Left ventricle myocardium superior (tissue), 1 donor: ENCODE measurements at regions not wholly inside any gene's neighbourhood (a gene's known extent, or its start where the extent isn't known, plus 50 kb on each side); places are given as distances from the start of the nearest gene placed in this dataset.

ENCODE experiments used
- ATAC-seq: fragments of 200-7000 bp; cut with Tn5 transposase; one replicate; pipeline ENCODE4 v1.9.1; 2020; ENCODE audit warnings: mild to moderate bottlenecking, moderate library complexity
- DNase-seq: peaks from one replicate; pipeline ENCODE4 v3.0.0-alpha.2; 2020
- intact Hi-C: fragments of 100-400 bp; cut with micrococcal nuclease; formaldehyde crosslinking; loops from one replicate; pipeline ENCODE4 v1.11.0; 2022
- donor health status: DM: no; HTN: yes; CAD: no; lungs with severe emphysema.

DNA sequence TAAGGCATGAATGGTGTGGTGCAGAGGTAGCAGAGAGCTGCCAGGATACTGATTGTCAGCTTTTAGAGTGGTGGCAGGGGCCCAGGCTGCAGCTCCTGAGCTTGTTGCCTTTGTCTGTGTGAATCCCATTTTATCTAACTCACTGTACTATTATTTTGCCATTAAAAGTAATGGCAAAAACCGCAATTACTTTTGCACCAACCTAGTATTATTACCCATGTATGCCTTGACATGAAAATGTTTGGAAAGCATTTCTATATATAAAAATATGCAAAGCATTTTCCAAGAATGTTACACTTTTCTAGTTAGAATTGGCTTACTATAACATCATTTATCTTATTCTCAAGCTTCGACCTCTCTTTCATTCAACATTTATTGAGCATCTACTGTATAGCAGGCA, 308.1 kb upstream of the MYOCD start:
- DNase-seq = no peak
- intact Hi-C loops = no loop called here
- no peak for ATAC-seq

GRCh38 chr17:12358477-12358876, 307.2 kb upstream of the MYOCD start:
- intact Hi-C loops = no loop called here
- DNase-seq (no peak), ATAC-seq (no peak)

DNA sequence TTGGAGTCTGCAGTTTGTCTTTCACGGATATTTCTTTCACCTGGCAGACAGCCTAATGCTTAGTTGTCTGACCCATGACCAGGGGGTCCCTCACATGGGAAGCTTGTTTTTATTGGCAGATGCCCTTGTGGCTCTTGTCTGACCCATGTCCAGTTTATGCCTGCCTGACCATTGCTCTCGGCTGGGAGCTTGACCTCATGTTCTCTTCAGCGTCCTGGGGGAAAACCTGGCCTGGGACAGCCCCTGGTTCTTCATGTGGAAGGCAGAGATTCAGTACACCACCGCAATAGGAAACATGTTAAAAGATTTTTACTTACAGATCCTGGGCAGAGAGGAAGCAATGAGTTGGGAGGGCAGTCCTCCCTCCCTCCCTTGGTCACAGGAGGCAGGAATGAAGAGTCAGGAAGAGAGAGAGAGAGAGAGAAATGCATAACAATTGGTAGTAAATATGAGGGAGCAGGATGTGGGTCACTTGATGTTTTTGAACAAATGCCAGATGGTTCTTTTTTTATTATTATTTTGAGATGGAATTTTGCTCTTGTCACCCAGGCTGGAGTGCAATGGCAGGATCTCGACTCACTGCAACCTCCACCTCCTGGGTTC, 302.7 kb upstream of the MYOCD start:
- DNase-seq (peak; percentile 35), ATAC-seq (peak; percentile 38)
- intact Hi-C loops = no loop called here

DNA sequence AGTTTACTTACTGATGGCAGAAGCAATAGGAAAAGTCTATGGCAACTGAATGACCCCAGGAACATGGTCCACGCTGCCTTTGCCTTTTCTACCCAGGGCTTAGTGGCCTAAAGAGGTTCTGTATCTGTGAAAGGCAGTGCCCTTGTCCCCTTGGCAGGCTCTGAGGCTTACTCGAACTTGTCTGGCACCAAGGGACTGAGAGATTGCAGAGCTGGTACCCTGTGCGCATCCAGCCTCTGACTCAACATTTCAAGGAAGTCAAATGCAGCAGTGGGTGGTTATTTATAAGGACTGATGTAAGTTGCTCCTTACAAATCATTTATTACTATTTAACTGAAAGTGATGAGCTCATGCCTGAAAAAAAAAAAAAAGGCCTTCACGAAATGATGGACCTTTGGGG, 299.9 kb upstream of the MYOCD start:
- no peak for DNase-seq
- intact Hi-C loops = no loop called here
- ATAC-seq = peak; percentile 83

DNA sequence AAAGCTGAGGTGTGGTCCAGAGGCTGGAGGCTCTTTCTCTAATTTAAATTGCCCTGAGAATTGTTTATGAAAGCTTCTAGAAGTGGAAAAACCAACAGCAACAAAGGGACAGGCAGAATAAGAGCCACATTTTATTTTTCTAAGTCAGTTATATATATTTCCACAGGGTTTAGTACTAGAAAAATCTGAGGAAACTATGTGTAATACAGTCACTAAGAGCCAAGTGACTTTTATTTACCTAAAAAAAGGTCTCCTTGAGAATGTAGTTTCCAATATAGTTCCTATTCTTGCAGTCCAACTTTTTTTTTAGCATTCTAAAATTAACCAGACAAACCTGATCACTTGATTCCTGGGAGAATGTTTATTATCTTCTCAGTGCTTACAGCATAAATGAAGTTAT, 296.6 kb upstream of the MYOCD start:
- no peak for DNase-seq
- intact Hi-C loops = no loop called here
- ATAC-seq = no peak

- DNase-seq (no peak), ATAC-seq (no peak)
- intact Hi-C loops = no loop called here
Measured at GRCh38 chr17:12376276-12376675, 289.4 kb upstream of the MYOCD start.

GRCh38 chr17:12386225-12386624, 279.5 kb upstream of the MYOCD start:
- intact Hi-C loops = no loop called here
- DNase-seq = no peak
- ATAC-seq = no peak

DNA sequence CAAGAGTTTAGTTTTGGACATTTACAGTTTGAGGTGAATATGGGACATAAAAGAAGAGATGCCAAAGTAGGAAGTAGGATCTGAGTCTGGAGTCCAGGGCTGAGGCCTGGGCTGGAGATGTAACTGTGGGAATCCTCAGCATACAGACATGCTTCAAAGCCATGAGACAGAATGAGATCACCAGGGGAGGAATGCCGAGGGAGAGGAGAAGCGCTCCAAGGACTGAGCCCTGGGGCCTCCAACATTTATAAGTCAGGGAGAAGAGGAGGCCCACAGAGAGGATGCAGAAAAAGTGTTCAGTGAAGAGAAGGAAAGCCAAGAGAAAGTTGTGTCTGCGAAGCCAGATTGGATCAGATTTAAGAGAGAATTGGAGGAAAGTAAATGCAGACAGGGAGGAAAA, 277.5 kb upstream of the MYOCD start:
- DNase-seq (no peak), ATAC-seq (no peak)
- intact Hi-C loops = no loop called here

GRCh38 chr17:12389421-12389820, 276.3 kb upstream of the MYOCD start:
- intact Hi-C loops = no loop called here
- ATAC-seq = no peak
- DNase-seq = no peak

- intact Hi-C loops = no loop called here
- no peak for ATAC-seq
- DNase-seq = no peak
Measured at GRCh38 chr17:12390631-12391030, 275.1 kb upstream of the MYOCD start.

DNA sequence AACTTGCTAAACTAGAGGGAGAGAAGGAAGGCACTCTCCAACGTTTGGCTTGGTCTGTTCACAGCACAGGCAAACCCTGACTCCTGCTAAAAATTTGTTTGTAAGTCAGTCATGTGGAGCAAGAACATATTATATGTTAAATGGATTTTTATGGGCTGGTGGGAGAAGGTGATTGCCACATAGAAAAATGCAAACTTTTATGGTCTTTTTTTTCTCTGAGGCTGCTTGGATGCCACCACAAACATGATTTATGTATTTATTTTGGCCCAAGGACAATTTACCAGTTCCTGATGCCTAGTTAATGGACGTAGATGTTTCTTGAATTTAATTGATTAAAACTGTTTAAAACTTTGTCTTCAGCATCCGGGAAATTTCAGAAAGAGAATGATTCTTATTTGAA, 274.2 kb upstream of the MYOCD start:
- ATAC-seq = no peak
- intact Hi-C loops = no loop called here
- no peak for DNase-seq

DNA sequence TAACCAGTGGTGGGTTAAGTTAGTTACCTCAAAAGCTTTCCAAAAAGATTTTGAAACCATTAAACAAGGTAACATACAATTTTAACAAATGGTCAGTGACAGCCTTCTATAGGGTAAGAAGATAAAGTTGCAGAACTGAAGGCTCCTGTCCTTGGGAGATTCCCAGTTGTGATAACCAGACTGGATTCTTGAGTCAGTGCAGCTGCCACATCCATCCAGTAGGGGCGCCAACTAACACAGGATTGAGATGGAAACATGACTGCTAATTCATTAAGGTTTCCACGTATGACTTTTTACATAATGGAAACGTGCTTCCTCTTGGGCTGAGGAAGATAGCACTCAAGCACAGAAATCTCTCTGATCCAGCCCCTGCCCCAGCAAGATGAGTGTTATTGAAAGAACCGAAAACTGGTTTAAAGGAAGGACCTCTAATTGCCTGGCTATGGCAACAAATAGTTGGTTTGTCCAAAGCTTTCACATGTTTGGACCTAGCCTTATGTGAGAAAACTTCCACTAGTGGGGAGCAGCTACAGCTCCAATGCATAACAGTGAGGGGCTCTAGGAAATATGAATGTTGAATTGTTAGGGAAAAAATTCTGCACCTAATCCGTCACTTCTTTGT, 269.8 kb upstream of the MYOCD start:
- intact Hi-C loops = no loop called here
- no peak for ATAC-seq
- no peak for DNase-seq

DNA sequence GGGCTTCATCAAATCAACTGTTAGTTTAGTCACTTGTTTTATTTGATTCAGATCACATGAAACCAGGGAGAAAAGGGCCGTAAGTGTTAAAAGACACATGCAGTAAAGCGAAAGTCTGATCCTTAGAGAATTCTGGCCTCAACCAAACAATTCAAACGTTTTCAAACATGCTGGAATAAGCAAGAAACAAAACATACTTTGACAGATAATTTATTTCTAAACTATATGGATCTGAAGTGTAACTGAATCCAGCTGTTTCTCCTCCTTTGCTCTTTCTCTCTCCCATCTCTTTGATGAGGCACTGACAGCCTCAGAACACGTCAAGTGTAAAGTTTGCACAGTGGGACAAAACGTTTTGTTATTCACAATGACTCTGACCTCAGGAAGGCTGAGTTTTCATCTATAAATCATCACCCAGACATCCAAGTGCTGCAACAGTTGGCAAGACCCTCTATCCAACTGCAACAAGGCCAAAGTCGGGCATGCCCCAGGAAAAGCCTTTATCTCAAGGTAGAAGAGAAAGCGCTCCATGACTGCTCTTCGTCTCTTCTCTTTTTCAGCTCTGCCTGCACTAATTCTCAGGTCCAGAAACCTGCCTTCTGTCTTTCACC, 267.1 kb upstream of the MYOCD start:
- DNase-seq (no peak), ATAC-seq (no peak)
- intact Hi-C loops = no loop called here

- intact Hi-C loops = no loop called here
- ATAC-seq (no peak), DNase-seq (no peak)
Measured at GRCh38 chr17:12402963-12403622, 262.6 kb upstream of the MYOCD start.

DNA sequence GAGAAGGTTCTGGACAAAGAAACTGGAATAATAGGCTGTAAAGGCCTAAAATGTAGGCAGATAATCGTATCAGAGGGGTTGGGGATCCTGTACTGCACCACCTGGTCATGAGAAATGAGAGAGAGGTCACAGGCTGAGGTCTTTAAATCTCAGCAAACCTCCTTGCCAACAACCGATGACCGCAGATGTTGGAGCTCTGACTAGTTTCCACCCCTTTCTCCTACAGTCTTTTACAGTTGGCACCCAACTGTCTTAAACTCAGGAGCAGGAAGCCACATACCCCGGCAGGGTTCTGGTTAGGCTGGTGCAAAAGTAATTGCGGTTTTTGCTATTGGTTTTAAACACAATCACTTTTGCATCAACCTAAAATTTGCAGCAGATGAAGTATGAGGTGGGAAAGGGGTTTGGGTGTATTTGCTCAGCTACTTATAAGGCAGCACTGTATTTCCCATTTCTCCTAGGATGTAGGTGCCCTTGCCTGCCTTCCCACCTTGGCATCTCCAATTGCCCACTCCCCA, 261.8 kb upstream of the MYOCD start:
- intact Hi-C loops = no loop called here
- ATAC-seq (no peak), DNase-seq (no peak)

DNA sequence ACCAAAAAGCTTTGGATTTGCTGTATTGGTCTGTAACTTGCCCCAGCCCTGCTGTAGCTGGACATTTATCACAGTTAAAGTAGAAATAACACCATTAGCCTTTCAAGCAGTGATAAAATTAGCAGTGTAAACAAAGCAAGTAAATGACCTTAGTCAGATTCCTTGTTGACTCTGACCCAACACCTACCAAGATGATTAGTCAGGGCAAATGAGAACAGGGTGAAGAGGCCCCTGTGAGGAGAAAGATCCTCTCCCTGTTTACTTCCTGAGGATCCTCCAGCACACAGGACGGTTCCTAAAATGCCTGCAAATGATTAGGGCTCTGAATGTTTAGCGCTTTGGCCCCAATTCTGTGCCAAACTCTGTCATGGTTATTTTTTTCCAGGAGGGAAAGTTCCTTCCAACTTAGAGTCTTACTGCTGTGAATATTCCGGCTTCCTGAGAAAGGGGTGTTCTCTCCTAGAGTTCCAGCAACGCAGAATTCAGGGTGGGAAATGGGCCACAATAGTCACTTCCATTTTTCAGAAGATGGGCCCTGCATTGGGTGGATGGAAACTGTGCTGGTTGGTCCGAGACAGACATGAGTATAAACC, 259.0 kb upstream of the MYOCD start:
- intact Hi-C loops = no loop called here
- ATAC-seq (no peak), DNase-seq (no peak)

GRCh38 chr17:12407495-12408252, 258.0 kb upstream of the MYOCD start:
- DNase-seq = no peak
- intact Hi-C loops = no loop called here
- no peak for ATAC-seq

GRCh38 chr17:12409082-12409481, 256.6 kb upstream of the MYOCD start:
- intact Hi-C loops = no loop called here
- DNase-seq (no peak), ATAC-seq (no peak)

GRCh38 chr17:12410717-12411116, 255.0 kb upstream of the MYOCD start:
- intact Hi-C loops = no loop called here
- no peak for ATAC-seq
- no peak for DNase-seq
